HCEC 1CT (cell line): ENCODE measurements at regions not wholly inside any gene's neighbourhood (a gene's known extent, or its start where the extent isn't known, plus 50 kb on each side); places are given as distances from the start of the nearest gene placed in this dataset.

Experiments used
- DNase-seq: peaks from one replicate; pipeline ENCODE4 v3.0.0-alpha.2; 2017

GRCh38 chr17:14715561-14715960 lies 414.7 kb downstream of the HS3ST3B1 start:
- no peak for DNase-seq

DNA sequence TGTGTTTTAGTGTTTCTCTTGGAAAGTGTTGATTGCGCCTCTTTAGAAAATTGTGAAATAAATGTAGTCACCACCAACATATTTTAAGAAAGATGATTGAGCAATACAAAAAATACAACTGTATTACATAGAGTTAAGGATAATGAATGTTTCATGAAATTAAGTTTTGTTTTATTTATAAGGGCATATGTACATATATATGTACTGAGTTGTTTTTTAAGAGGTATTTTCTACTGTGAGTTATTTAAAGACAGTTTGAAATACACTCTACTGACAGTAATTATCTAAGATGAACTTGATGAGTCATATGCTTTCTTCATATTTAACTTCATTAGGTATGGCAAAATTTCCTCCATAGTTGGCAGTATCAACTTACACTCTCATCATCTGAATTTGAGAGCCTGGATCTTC lies 411.7 kb downstream of the HS3ST3B1 start:
- peak; percentile 25 for DNase-seq

- no peak for DNase-seq
These were observed 403.2 kb downstream of the HS3ST3B1 start for GRCh38 chr17:14704121-14704520.

DNA sequence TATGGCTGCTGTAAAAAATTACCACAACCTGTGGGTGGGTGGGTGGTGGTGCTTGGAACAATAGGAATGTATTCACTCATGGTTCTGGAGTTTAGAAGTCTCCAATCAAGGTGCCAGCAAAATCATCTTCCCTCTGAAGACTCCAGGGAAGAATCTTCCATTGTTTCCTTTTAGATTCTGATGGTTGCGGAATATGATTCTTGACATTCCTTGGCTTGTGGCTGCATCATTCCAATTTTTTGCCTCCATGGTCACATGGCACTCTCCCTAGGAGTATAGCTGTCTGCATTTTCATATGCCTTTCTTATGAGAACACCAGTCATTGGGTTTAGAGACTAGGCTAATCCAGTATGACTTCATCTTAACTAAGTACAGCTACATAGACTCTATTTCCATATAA lies 401.0 kb downstream of the HS3ST3B1 start:
- DNase-seq = no peak

GRCh38 chr17:14699574-14700185 lies 398.8 kb downstream of the HS3ST3B1 start:
- no peak for DNase-seq

DNA sequence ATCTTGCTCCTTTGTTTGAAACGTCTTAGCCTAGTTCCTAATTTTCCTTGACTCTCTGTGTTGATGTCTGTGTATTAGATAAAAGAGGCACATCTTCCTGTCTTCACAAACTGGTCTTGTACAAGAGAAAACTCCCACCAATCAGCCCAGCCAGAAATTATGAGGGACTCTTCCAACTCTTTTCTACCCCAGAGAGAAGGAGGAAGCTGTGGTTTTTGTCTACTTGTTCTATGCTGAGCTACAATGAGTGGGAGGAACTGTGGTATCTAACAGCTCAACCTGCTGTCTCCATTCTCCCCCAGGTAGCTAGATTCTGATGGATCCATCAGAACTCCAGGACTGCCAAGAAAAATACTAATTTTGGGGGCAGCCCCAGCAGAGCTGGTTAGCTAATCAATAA lies 392.5 kb downstream of the HS3ST3B1 start:
- no peak for DNase-seq

DNA sequence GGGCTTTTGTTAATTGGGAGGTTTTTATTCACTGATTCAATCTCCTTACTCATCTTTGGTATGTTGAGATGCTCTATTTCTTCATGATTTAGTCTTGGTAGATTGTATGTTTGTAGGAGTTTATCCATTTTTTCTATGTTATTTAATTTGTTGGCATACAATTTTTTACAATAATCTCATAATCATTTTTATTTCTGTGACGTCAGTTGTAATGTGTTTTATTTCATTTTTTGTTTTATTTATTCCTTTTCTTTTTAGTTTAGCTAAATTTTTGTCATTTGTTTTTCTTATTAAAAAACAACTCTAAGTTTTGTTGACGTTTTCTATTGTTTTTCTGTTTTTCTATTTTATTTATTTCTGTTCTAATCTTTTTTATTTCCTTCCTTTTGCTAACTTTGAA lies 389.8 kb downstream of the HS3ST3B1 start:
- no peak for DNase-seq

- DNase-seq = no peak
These were observed 387.3 kb downstream of the HS3ST3B1 start for GRCh38 chr17:14688134-14688533.

DNA sequence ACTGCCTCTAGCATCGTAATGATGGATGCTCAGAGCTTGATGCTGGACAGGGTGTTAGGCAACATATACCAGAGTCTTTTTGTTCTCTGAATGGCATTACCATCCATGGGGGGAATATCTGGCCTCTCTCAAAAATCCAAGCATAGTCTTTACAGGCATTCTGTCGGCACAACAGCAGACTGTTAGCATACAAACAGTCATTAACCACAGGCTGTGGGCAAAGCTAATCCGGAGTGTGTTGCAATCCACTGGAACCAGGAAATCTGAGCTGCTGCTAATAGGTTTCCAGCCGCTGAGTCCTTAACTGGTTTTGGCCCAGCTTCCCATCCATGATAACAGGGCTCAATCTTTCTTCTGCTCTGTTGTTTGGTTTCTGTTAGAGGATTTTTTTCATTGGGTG lies 371.9 kb downstream of the HS3ST3B1 start:
- DNase-seq = peak; percentile 77

GRCh38 chr17:14670861-14671260 lies 370.0 kb downstream of the HS3ST3B1 start:
- DNase-seq = no peak

GRCh38 chr17:14664511-14664910 lies 363.6 kb downstream of the HS3ST3B1 start:
- no peak for DNase-seq

DNA sequence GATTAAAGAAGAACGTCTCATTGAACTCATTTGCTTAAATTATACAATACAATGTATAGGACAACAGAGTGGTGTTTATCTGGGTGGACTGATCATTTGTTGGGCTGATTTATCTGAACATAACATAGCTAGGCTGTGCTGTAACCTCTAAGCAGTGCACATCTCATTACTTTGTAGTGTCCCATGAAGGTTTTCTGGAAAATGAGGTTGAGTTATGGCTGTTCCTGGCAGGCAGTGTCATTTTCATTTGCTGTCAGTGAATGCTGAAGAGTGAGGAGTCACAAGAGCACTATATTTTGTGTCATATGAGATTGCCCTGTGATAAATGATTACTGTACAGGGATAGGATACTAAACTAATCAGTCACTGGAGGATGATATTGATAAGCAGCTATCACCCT lies 340.2 kb downstream of the HS3ST3B1 start:
- no peak for DNase-seq

- no peak for DNase-seq
These were observed 336.4 kb downstream of the HS3ST3B1 start for GRCh38 chr17:14637260-14637659.

DNA sequence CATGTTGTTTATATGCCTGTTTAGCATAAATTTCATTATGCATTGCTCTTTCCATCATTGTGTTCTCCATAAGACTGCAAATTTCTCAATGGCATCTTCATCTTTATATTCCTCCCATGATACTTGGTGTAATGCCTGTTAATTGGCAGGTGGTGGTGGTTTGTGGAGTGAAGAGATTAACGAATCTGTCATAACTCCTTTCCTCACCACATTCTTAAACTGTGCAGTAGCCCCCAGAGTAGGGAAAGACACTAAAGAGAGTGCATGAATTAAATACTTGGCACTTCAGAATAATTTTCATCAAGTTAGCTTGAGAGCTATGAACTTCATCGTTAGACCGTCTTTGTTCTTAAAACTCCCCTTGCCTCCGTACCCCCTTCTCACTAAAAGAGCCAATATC lies 329.7 kb downstream of the HS3ST3B1 start:
- DNase-seq = no peak

DNA sequence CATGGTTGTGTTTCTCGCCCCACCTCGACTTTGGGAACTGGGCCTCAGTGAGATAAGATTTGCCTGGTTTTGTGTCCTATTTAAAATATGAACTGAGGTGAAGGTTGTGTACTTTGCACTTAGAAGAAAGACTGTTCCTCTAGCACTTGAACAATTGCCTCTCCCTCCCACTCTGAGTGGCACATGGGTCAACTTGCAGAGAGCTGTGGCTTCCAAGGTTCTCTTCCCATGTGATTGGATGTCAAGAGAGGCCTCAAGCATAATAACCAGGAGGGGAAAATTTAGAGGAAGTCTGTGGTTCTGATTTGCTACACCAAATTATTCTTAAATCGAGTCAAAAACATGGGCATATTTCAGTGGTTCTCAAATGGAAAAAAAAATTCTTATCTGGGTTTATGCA lies 329.2 kb downstream of the HS3ST3B1 start:
- no peak for DNase-seq

GRCh38 chr17:14622615-14623101 lies 321.8 kb downstream of the HS3ST3B1 start:
- no peak for DNase-seq

DNA sequence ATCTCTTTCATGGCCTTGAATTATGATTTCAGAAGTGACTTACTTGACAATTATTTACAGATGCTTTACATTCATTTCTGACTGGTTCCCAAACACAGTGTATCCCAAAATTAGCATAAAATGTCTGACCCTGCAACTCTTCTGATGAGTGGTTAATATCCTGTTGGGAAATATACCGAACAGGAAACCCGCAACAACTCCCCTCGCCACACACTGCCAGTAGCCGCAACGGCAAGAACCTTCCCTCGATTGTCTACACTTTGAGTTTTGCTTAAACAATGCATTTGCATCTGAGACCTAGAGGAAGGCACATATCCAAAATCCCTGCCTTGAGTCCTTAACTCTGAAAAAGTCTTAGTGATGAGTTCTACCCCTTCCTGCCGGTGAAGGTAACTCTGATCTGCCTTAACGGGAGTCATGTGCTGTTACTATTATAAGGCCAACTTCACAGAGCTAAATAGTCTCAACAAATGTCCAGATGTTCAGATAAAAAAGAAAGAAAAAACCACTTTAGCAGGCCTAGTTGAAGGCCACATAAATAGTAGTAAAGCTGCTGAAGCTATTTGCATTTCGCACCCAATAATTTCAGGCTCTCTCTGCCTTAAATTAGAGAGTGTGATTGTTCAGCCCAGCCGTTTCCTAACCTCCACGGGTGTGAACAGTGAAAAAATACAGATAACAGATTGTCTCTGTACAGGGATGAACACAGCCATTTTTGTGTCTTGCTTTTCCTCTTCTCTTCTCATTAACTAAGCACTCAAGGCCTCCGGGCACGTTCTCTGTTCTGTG lies 321.1 kb downstream of the HS3ST3B1 start:
- no peak for DNase-seq

- DNase-seq = no peak
These were observed 318.9 kb downstream of the HS3ST3B1 start for GRCh38 chr17:14619821-14620220.

DNA sequence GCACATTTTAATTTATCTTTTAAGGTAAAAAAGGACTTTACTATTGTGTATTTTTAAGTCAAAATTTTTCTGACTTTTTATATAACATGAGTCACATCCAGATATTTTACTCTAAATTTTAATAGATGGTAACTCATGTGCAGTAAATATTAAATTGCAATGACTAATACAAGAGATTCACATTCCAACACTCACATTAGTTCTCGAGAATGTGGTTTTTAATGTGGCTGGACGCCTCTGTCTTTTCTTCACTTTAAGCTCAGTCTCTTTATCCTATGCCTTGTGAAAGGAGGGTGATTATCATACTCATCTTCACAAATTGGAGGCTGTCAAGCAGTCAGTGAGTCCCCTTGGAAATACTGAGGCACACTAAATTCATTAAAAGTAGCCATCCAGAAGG lies 315.6 kb downstream of the HS3ST3B1 start:
- no peak for DNase-seq

GRCh38 chr17:14605267-14605599 lies 304.4 kb downstream of the HS3ST3B1 start:
- DNase-seq = no peak

GRCh38 chr17:14604591-14605266 lies 303.8 kb downstream of the HS3ST3B1 start:
- no peak for DNase-seq

DNA sequence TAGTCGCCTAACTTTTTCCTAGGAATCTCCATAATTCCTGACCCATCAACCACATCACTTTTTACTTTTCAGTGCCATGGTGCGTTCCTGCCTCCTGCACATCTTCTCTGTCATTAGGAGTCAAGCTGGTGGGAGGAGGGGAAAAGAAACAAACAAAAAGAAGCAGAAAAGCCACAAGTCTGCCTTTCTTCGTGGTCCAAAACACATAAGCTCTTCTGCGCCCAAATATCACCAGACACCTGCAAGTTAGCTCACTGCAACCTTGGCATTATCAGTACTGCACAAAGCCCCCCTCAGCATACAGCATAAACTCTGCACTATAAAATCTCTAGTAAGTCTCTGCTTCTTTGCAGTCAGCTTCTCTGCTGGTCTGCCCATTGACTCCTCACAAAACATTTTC lies 295.3 kb downstream of the HS3ST3B1 start:
- DNase-seq = no peak

GRCh38 chr17:14595656-14596055 lies 294.8 kb downstream of the HS3ST3B1 start:
- DNase-seq = no peak

DNA sequence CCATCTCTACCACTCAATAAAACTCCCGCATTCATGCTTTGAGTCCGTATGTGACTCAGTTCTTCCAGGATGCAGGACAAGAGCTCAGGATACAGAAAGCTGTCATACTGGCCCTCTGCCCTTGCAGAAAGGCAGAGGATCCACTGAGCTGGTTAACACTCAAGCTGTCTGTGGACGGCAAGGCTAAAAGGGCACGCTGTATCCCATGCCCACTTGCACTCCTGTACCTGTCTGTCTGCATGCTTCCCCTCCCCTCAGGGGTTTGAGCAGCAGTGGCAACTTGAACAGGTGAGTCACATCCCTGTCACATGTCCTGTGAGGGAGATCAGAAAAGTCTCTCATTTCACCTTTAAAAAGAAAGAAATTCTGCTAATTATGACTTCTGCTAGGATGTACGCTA lies 293.8 kb downstream of the HS3ST3B1 start:
- no peak for DNase-seq
